Central memory CD8-positive, alpha-beta T cell (primary cell): ENCODE measurements at regions not wholly inside any gene's neighbourhood (a gene's known extent, or its start where the extent isn't known, plus 50 kb on each side); places are given as distances from the start of the nearest gene placed in this dataset.

Experiments
- ATAC-seq: fragments of 150-1000 bp; cut with Tn5 transposase; replicated peaks from 2 replicates; pipeline ENCODE4 v1.10.0; 2022; ENCODE audit warnings: mild to moderate bottlenecking, moderate FRiP score, moderate number of reproducible peaks; ENCODE audit not compliant: poor library complexity, severe bottlenecking; ENCODE audit errors: extremely low read depth
- DNase-seq, 2 donors: peaks; one replicate each; pipeline ENCODE4 v3.0.0; 2021; ENCODE audit warnings: low spot score in 2 of 2
- H3K27ac Mint-ChIP-seq: one replicate; pipeline ENCODE4 v1.8.0; 2022; ENCODE audit warnings: low read depth, mild to moderate bottlenecking, moderate library complexity, mixed read lengths
- H3K27me3 Mint-ChIP-seq: one replicate; pipeline ENCODE4 v1.8.0; 2022; ENCODE audit warnings: mixed read lengths
- H3K36me3 Mint-ChIP-seq: one replicate; pipeline ENCODE4 v1.8.0; 2022; ENCODE audit warnings: mild to moderate bottlenecking, moderate library complexity, mixed read lengths; ENCODE audit not compliant: insufficient read depth
- H3K4me1 Mint-ChIP-seq: one replicate; pipeline ENCODE4 v1.8.0; 2022; ENCODE audit warnings: mixed read lengths
- H3K4me3 Mint-ChIP-seq: one replicate; pipeline ENCODE4 v1.8.0; 2022; ENCODE audit warnings: mild to moderate bottlenecking, moderate library complexity, mixed read lengths
- H3K9me3 Mint-ChIP-seq: one replicate; pipeline ENCODE4 v1.8.0; 2022; ENCODE audit warnings: mixed read lengths

DNA sequence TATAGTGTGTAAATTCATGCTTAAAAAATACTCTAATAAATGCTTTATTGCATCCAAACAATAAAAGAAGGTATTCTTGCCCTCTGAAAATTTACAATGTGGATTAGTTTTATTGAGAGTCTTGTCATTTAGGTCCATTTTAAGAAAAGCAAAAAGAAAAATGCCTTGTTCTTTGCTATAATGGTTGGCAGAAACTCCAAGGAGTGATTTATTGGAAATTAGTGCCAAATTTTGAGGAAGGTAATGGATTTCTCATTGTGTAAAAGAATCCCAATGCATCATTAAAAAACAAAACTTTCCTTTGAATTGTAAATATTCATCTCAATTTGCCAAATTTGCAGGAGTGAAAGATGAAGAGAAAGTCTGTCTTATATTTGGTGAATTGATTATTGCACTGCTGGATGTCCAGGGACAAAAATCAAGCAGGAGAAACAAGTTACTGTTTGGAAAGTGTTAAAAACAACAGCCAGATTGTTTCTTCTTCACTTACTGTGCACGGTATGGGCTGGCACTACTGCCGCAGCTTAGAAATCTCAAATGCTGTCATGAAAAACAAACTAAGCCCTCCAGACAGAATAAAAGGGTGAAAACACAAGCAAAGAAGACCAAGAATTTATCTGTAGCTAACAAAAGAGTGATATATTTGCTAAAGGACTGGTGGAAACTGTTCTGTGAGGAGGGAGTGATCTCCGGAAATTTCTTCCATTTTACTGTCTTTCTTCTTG lies 511.7 kb downstream of the TMTC2 start:
- ATAC-seq (no peak), DNase-seq (no peak)
- Mint-ChIP-seq H3K36me3 (no peaks in the 10 kb centered on the region), H3K4me1 (no peaks in the 10 kb centered on the region), H3K27me3 (no peaks in the 10 kb centered on the region), H3K4me3 (no peak overlapping the region), H3K9me3 (no peaks in the 10 kb centered on the region), H3K27ac (no peak overlapping the region)

DNA sequence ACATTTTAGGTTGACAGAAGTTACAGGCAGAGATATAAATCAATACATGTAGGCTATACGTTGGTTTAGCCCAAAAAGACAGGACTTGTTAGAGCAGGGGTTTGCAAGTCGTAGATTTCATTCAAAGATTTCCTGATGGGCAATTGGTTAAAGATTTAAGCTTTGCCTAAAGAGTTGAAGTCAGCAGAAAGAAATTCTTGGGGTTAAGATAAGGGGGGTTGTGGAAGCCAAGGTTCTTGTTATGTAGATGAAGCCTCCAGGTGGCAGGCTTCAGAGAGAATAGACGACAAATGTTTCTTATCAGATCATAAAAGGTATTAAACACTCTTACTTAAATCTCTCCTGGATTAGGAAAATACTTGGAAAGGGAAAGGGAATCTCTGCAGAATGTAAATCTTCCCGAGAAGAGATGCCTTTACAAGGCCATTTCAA lies 510.8 kb downstream of the TMTC2 start:
- ATAC-seq: no peak
- H3K4me3 Mint-ChIP-seq: no peak overlapping the region
- DNase-seq: no peak
- no peaks in the 10 kb centered on the region for H3K9me3 Mint-ChIP-seq
- H3K4me1 Mint-ChIP-seq: no peaks in the 10 kb centered on the region
- no peaks in the 10 kb centered on the region for H3K36me3 Mint-ChIP-seq
- no peak overlapping the region for H3K27ac Mint-ChIP-seq
- no peaks in the 10 kb centered on the region for H3K27me3 Mint-ChIP-seq

DNA sequence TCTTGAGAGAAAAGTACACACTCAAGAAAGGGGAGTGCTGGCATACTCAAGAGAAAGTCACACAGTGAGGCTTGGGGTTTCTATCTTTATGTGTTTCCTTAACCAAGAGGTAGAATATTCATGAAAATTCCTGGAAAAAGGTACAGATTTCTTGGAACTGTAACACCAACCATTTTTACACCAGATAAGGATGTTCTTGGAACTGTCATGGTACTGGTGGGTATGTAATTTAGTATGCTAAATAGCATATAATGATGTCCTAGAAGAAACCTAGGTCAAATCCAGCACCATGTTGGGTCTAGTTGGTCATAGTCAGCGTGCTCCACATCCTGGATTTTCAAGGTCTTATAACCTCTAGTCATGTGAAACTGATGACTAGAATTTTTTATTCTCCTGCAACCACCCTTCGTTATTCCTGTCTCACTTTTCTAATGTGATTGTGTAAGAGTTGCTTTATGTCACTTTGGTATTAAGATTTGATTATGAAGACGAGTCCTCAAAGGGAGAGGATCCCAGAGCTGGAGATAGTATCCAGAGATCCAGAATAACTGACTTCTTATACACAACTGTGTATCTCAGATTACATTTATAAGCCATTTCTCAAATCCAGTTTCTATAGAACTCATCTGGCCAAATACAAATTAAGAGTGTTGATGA lies 510.1 kb downstream of the TMTC2 start:
- Mint-ChIP-seq H3K4me3 (no peak overlapping the region), H3K4me1 (no peaks in the 10 kb centered on the region), H3K36me3 (no peaks in the 10 kb centered on the region), H3K27me3 (no peaks in the 10 kb centered on the region), H3K9me3 (peaks cover 6% of the 10 kb centered on the region), H3K27ac (no peak overlapping the region)
- ATAC-seq (no peak), DNase-seq (no peak)

DNA sequence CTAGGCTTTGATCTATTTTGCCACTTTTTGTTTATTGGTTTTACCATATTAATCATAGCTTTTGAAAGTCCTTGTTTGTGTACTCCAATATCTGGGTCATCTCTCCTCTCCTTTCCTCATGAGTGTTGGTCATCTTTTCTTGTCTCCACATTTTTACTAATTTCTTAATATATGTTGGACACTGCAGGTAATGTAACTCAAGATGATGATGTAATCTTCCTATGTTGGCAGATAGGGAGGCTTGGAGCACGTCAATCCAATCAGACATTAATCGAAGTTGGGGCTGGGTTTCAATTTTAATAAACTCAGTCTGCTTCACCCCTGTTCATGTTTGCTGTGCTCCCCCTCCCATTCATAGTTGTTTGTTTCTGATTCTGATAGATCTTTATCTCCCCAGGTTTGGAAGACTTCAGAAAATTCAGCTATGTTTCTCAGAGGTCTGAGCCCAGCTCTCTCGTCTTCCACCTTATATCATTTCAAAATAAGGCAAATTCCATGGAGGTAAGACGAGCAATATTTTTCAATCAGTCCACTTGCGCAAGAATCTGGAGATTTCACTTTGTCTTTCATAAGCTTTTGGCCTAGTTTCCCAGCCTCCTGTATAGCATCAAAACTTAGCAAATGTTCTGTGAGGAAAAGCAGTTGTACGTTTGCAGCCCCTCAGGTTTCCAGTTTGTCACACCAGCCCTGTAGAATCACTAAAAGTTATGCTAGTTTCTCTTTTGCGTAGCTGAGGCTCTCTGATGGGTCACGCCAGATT lies 504.1 kb downstream of the TMTC2 start:
- no peak for DNase-seq
- no peak overlapping the region for H3K4me3 Mint-ChIP-seq

DNA sequence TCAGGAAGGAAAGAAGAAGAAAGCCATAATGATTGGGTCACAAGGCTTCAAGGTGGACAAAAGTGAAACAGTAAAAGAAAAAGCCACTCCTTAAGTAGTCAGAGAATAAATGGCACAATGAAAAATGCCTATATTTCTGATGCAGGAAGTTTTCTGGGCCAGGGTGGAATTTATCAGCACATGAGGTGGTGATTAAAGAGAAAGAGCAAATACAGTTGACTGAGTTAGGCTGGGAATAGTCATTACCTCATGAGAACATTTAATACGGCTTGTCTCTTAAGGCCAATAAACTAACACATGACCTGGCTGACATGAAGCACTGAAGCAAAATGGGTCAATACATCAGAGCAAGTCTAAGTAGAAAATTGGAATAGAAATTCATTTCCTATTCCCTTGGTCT lies 499.7 kb downstream of the TMTC2 start:
- Mint-ChIP-seq H3K27me3 (no peaks in the 10 kb centered on the region), H3K4me1 (no peaks in the 10 kb centered on the region)

More for the DNA sequence above, 504.1 kb downstream of the TMTC2 start:
- Mint-ChIP-seq H3K27me3 (no peaks in the 10 kb centered on the region), H3K27ac (no peak overlapping the region), H3K36me3 (no peaks in the 10 kb centered on the region), H3K9me3 (peaks cover 7% of the 10 kb centered on the region), H3K4me1 (no peaks in the 10 kb centered on the region)
- ATAC-seq: no peak

DNA sequence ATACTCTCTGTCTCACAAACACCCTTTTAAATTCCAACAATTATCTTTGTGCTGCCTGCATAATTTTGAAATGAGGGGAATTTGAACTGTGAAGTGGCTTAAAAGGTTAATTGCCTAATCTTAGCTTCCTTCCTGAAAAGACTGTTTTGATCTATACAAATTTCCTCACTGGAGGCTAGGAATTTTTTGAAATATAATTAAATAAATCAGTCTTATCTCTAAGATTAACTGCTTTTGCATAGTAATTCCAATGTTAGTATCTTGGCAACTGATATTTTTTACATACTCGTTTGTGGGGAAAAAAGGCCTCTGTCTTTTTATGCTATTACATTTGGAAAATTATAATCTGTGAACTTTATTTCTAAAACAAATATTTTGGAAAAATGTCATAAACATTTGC lies 498.5 kb downstream of the TMTC2 start:
- no peaks in the 10 kb centered on the region for H3K27me3 Mint-ChIP-seq
- no peak overlapping the region for H3K4me3 Mint-ChIP-seq
- H3K27ac Mint-ChIP-seq: no peak overlapping the region
- peaks cover 6% of the 10 kb centered on the region for H3K9me3 Mint-ChIP-seq
- ATAC-seq: no peak
- DNase-seq: no peak
- H3K4me1 Mint-ChIP-seq: no peaks in the 10 kb centered on the region
- no peaks in the 10 kb centered on the region for H3K36me3 Mint-ChIP-seq

More for the DNA sequence above, 499.7 kb downstream of the TMTC2 start:
- Mint-ChIP-seq H3K9me3 (peaks cover 6% of the 10 kb centered on the region), H3K4me3 (no peak overlapping the region), H3K27ac (no peak overlapping the region), H3K36me3 (no peaks in the 10 kb centered on the region)
- DNase-seq (no peak), ATAC-seq (no peak)
